ENCODE measurements at regions not wholly inside any gene's neighbourhood (a gene's known extent, or its start where the extent isn't known, plus 50 kb on each side); places are given as distances from the start of the nearest gene placed in this dataset.
"Not testable (repeated sequence)": the region's sequence is repeated elsewhere in the genome, so short reads cannot be mapped to it uniquely, and the experiment has no call there.

- in situ Hi-C loops (cut with MboI; ENCODE audit: low pct_unique_long_range_greater_than_20kb, low sequenced_read_pairs) = no loop called here
- DNase-seq = no peak
These were observed 256.9 kb upstream of the DUSP10 start for GRCh38 chr1:221998781-221999180.

- in situ Hi-C loops (cut with MboI; ENCODE audit: low pct_unique_long_range_greater_than_20kb, low sequenced_read_pairs) = no loop called here
- DNase-seq = no peak
These were observed 256.3 kb upstream of the DUSP10 start for GRCh38 chr1:221998186-221998612.

- in situ Hi-C loops (cut with MboI; ENCODE audit: low pct_unique_long_range_greater_than_20kb, low sequenced_read_pairs); DNase-seq: not testable (repeated sequence)
These were observed 255.1 kb upstream of the DUSP10 start for GRCh38 chr1:221997012-221997411.

GRCh38 chr1:221994939-221995338 is 253.1 kb upstream of the DUSP10 start:
- in situ Hi-C loops (cut with MboI; ENCODE audit: low pct_unique_long_range_greater_than_20kb, low sequenced_read_pairs) = no loop called here

GRCh38 chr1:221994274-221994698 is 252.4 kb upstream of the DUSP10 start:
- no peak for DNase-seq
- in situ Hi-C loops (cut with MboI; ENCODE audit: low pct_unique_long_range_greater_than_20kb, low sequenced_read_pairs) = no loop called here

More at GRCh38 chr1:221994939-221995338, 253.1 kb upstream of the DUSP10 start:
- DNase-seq = no peak

GRCh38 chr1:221993444-221993948 is 251.6 kb upstream of the DUSP10 start:
- in situ Hi-C loops (cut with MboI; ENCODE audit: low pct_unique_long_range_greater_than_20kb, low sequenced_read_pairs) = no loop called here

GRCh38 chr1:221992427-221992826 is 250.5 kb upstream of the DUSP10 start:
- DNase-seq = no peak
- in situ Hi-C loops (cut with MboI; ENCODE audit: low pct_unique_long_range_greater_than_20kb, low sequenced_read_pairs) = no loop called here

More at GRCh38 chr1:221993444-221993948, 251.6 kb upstream of the DUSP10 start:
- no peak for DNase-seq

GRCh38 chr1:221991221-221991620 is 249.3 kb upstream of the DUSP10 start:
- in situ Hi-C loops (cut with MboI; ENCODE audit: low pct_unique_long_range_greater_than_20kb, low sequenced_read_pairs) = no loop called here
- DNase-seq = no peak

- in situ Hi-C loops (cut with MboI; ENCODE audit: low pct_unique_long_range_greater_than_20kb, low sequenced_read_pairs) = no loop called here
- no peak for DNase-seq
These were observed 247.9 kb upstream of the DUSP10 start for GRCh38 chr1:221989741-221990140.

GRCh38 chr1:221988829-221989228 is 246.9 kb upstream of the DUSP10 start:
- DNase-seq = no peak
- in situ Hi-C loops (cut with MboI; ENCODE audit: low pct_unique_long_range_greater_than_20kb, low sequenced_read_pairs) = no loop called here

GRCh38 chr1:221987860-221988520 is 246.1 kb upstream of the DUSP10 start:
- in situ Hi-C loops (cut with MboI; ENCODE audit: low pct_unique_long_range_greater_than_20kb, low sequenced_read_pairs) = no loop called here
- no peak for DNase-seq

- DNase-seq = no peak
These were observed 241.6 kb upstream of the DUSP10 start for GRCh38 chr1:221983444-221983843.

GRCh38 chr1:221981461-221981860 is 239.6 kb upstream of the DUSP10 start:
- DNase-seq = no peak
- in situ Hi-C loops (cut with MboI; ENCODE audit: low pct_unique_long_range_greater_than_20kb, low sequenced_read_pairs) = no loop called here

More at GRCh38 chr1:221983444-221983843, 241.6 kb upstream of the DUSP10 start:
- in situ Hi-C loops (cut with MboI; ENCODE audit: low pct_unique_long_range_greater_than_20kb, low sequenced_read_pairs) = no loop called here

- in situ Hi-C loops (cut with MboI; ENCODE audit: low pct_unique_long_range_greater_than_20kb, low sequenced_read_pairs) = no loop called here
- no peak for DNase-seq
These were observed 237.6 kb upstream of the DUSP10 start for GRCh38 chr1:221979444-221980032.

- DNase-seq; in situ Hi-C loops (cut with MboI; ENCODE audit: low pct_unique_long_range_greater_than_20kb, low sequenced_read_pairs): not testable (repeated sequence)
These were observed 236.9 kb upstream of the DUSP10 start for GRCh38 chr1:221978631-221979334.

GRCh38 chr1:221973787-221974186 is 231.9 kb upstream of the DUSP10 start:
- in situ Hi-C loops (cut with MboI; ENCODE audit: low pct_unique_long_range_greater_than_20kb, low sequenced_read_pairs); DNase-seq: not testable (repeated sequence)

- in situ Hi-C loops (cut with MboI; ENCODE audit: low pct_unique_long_range_greater_than_20kb, low sequenced_read_pairs) = no loop called here
- DNase-seq = no peak
These were observed 230.7 kb upstream of the DUSP10 start for GRCh38 chr1:221972276-221973235.

- DNase-seq; in situ Hi-C loops (cut with MboI; ENCODE audit: low pct_unique_long_range_greater_than_20kb, low sequenced_read_pairs): not testable (repeated sequence)
These were observed 229.1 kb upstream of the DUSP10 start for GRCh38 chr1:221971035-221971434.

Data from KBM-7 (cell line).